T47D (cell line): ENCODE measurements at regions not wholly inside any gene's neighbourhood (a gene's known extent, or its start where the extent isn't known, plus 50 kb on each side); places are given as distances from the start of the nearest gene placed in this dataset.

Experiments
- DNase-seq, 2 experiments: peaks; one replicate each; pipeline versions ENCODE4 v3.0.0 to v3.0.0-alpha.2; 2011 to 2012; ENCODE audit warnings: low read depth in 1 of 2, low spot score in 1 of 2
- JUND ChIP-seq: IDR thresholded peaks from 2 replicates; pipeline ENCODE4 v1.6.1; 2012; ENCODE audit warnings: low read depth
- in situ Hi-C: cut with HindIII; loops from 2 replicates; pipeline ENCODE4 v1.10.0; 2016; ENCODE audit warnings: low sequenced_read_pairs, low pct_unique_long_range_greater_than_20kb

DNA sequence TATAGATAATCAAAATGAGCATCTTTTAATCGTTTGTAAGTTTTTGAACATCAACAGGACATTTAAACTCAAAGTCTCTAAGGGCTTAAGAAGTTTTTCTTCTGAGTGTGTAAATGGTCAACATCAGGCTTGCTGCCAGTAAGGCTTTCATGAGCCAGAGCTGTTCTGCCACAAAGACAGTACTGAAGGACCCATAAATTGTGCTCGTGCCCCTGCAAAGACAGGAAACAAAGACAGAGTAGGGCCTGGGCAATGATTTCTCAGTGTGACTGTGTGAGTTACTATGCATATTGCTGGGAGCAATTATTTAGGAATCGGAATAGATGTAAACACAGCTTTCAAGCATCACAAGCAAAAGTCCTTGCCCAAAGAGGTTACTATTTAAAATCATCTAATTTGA is 300.0 kb downstream of the IDS start:
- in situ Hi-C loops, result no loop called here
- no peak for TF ChIP-seq JUND
- no peak for DNase-seq

DNA sequence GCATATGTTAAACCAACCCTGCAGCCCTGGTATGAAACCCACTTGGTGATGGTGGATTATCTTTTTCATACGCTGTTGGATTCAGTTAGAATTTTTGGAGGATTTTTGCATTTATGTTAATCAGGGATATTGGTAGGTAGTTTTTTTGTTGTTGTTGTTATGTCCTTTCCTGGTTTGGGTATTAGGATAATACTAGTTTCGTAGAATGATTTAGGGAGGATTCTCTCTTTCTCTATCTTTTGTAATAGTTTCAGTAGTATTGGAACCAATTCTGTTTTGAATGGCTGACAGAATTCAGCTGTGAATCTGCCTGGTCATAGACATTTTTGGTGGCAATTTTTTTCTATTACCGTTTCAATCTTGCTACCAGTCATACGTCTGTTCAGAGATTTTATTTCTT is 305.4 kb downstream of the IDS start:
- DNase-seq, result no peak
- no peak for TF ChIP-seq JUND
- in situ Hi-C loops, result no loop called here

DNA sequence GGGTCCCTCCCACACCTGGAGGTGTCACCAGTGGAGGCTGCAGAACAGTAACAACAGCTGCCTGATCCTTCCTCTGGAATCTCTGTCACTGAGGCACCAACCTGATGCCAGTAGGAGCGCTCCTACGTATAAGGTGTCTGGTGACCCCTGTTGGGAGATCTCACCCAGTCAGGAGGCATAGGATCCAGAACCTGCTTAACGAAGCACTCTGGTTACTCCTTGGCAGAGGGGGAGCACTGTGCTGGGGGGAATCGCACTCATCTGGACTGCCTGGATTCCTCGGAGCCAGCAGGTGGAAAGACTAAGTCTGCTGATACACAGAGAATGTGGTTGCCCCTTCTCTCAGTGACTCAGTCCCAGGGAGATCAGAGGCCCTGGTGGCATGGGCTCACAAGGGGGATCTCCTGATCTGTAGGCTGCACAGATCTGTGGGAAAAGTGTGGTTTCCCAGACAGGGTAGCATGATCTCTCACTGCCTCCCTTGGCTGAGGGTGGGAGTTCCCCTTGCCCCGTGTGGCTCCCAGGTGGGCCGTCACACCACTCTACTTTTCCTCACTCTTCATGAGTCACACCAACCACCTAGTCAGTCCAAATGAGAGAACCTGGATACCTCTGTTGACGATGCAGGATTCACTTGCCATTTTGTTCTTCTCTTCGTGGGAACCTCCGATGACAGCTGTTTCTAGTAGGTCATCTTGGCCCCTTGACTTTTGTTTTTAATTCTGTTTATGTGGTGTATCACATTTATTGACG is 305.9 kb downstream of the IDS start:
- in situ Hi-C loops, result no loop called here
- no peak for TF ChIP-seq JUND
- no peak for DNase-seq

- in situ Hi-C loops, result no loop called here
- DNase-seq, result no peak
- no peak for TF ChIP-seq JUND
Observed at GRCh38 chrX:149185087-149185486, 320.0 kb downstream of the IDS start.

DNA sequence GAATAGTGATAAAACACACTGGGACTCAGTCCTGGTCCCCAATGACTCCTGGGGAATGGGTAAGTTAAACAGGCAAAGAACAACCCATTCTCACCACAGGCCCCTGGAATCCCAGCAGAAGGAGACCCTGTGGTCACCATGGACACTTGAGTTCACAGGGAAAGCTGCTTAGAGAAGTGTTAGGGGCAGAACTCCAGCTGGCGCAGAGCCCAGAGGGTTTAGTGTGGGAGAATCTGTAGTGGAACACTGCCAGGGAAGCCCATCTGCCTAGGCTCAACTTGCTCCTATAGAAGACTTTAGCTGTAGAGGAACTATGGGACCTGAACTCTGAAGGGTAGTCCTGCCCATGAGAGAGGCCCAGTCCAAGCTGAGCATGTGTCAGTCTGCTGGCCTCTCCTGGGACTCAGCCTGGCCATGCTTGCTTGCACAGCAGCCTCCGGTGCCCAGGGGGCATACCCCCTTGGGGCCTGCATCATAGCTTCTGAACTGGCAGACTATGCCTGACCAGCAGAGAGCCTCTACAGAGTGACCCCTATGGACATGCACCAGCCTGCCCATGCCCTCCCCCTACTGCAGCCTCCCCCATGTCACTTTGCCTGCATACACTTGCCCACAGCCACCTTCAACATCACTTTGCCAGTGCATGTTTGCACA is 343.5 kb downstream of the IDS start:
- DNase-seq, result no peak
- no peak for TF ChIP-seq JUND
- in situ Hi-C loops, result no loop called here

- TF ChIP-seq JUND, result no peak
- in situ Hi-C loops, result no loop called here
- no peak for DNase-seq
Observed at GRCh38 chrX:149157976-149158375, 347.1 kb downstream of the IDS start.

DNA sequence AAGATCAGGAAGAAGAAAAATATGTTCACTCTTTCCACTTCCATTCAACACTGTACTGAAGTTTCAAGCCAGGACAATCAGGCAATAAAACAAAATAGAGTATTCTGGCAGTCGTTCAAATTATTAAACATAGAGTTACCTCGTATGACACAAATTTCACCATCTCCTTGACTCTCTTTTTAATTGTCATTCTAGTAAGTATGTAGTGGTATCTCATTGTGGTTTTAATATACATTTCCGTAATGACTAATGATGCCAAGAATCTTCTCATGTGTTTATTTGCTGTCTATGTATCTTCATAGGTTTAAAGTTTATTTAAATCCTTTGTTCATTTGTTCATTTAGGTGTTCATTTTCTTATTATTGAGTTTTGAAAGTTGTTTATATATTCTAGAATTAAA is 352.2 kb downstream of the IDS start:
- in situ Hi-C loops, result no loop called here
- TF ChIP-seq JUND, result no peak
- no peak for DNase-seq

- in situ Hi-C loops, result no loop called here
- no peak for TF ChIP-seq JUND
- DNase-seq, result no peak
Observed at GRCh38 chrX:149151805-149152757, 353.0 kb downstream of the IDS start.

DNA sequence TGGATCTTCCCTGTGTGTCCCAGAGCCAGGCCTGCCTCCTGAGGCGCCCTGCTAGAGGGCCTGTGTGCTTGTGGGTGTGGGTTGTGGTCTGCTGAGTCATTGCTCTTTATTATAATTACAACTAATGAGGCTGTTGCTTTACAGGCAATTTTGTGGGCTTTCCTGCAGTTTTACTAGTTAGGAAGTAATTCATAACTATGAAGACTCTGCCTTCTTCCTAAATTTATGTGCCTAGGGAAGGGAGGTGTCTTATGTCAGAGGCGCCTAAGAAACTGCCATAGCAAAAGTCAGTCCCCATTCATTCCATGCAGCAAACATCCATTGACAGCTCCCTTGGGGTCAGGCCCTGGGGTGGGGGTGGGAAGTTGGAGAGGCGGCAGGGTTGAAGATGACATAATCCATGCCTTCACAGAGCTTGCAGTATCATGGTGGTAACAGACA is 359.2 kb downstream of the IDS start:
- in situ Hi-C loops, result no loop called here
- DNase-seq, result no peak
- no peak for TF ChIP-seq JUND

GRCh38 chrX:149131774-149132173 is 373.3 kb downstream of the IDS start:
- DNase-seq, result no peak
- in situ Hi-C loops, result no loop called here
- TF ChIP-seq JUND, result no peak

DNA sequence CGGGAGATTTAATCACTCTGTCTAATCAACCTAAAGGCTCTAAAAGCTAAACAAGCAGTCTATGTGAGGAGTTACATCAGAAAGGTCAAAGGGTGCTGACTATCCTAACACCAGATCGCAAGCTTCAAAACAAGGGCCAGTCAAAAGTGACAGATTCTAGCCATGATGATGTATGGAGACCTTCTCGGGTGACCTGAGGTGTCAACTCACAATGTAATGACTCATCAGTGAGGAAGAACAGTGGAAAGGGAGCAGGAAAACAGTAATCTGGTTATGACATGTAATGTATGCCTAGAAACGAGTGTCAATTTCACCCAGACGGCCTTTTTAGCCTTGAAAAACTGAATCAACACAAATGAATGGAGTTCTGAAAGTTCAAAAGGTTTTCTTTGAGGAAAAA is 375.3 kb downstream of the IDS start:
- no peak for TF ChIP-seq JUND
- in situ Hi-C loops, result no loop called here
- DNase-seq, result no peak

- DNase-seq, result no peak
- in situ Hi-C loops, result no loop called here
- no peak for TF ChIP-seq JUND
Observed at GRCh38 chrX:149124526-149125108, 380.5 kb downstream of the IDS start.
